GM21723 (cell line): ENCODE measurements at regions not wholly inside any gene's neighbourhood (a gene's known extent, or its start where the extent isn't known, plus 50 kb on each side); places are given as distances from the start of the nearest gene placed in this dataset.

Source experiments
- ATAC-seq: cut with Tn5 transposase; IDR thresholded peaks from one replicate; pipeline ENCODE4 v1.9.1; 2021; ENCODE audit warnings: mild to moderate bottlenecking, moderate library complexity; ENCODE audit not compliant: unreplicated experiment

DNA sequence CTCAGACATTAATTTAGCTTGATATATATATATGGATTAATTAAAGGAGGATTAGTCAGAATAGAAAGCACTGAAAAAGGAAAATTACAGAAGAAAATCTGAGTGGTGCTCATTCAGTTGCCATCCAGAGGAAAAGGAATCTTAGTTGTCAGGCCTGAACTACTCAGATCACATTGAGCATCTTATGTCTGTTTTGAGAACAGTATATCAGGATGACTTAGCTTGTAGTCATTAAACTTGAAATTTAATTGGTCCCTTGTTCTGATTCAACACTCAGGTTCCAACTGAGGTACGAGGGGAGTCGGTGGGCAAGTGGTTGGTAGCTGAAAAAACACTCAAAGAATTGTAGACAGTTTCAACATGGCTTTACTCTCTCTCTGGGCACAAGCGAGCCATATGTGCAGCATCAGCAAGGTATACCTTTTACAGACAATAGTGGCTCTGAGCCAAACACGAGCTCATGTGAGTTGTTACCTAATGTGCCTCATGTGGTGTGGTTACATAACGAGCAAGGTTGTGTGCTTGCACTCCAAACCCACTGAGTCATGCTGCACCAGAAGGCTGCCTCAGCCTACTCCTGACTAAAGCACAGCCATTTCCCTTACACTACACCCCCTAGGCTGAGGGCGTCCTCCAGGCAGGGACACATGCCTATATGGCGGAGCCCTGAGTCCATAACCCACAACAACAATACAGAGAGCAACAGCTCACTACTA lies 73.0 kb upstream of the HMGN3 start:
- ATAC-seq, result no peak

DNA sequence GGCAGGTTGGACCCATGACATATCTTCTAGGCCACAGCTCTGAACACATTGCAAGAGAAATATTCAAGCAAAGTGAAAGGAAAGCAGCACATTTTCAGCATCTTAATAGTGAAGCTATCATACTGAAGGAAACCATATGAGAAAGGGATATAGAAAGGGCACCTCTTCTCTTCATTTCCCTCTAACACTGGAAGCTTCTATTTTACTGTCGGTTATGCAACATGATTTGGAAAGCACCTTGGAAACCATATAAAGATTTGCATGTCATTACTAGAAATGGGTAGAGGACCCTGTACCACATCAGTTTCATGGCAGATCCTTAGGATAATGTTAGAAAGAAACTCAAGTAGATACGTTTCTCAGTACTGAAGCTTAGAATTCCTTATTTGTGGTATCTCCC lies 70.5 kb upstream of the HMGN3 start:
- no peak for ATAC-seq

DNA sequence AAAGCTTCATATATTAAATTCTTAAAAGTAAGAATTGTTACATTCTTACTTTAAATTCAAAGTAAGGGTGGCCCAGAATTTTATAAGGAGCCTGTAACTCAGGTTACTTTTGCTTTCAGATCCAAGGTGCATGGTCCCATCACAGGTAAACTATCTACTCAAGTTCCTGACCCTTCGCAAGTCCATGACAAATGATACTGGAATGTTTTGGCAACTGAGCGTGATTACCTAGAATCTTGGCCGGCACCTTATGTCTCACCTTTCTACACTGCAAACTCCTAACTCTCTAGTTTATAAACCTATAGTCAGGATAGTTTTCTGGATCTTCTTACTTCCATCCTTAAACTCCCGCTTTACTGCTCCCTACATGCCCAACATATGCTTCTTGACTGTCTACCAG lies 67.9 kb upstream of the HMGN3 start:
- ATAC-seq, result no peak

DNA sequence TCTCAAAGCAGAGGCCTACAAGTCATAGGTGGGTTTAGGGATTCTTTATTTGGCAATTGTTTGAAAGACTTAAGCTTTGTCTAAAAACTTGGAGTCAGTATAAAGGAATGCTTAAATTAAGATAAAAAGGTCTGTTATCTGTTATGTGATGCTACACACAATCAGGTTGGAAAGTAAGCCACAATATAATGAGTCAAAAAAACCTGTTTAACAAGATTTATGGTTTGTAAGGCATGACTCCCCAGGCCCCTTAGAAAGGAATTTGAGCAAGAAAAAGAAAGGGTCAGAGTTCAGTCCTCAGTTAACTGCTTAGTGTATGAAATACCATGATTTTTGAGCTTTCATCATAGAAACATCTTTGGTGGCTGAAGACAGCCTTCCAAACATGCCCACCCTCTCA lies 66.8 kb upstream of the HMGN3 start:
- ATAC-seq, result no peak

DNA sequence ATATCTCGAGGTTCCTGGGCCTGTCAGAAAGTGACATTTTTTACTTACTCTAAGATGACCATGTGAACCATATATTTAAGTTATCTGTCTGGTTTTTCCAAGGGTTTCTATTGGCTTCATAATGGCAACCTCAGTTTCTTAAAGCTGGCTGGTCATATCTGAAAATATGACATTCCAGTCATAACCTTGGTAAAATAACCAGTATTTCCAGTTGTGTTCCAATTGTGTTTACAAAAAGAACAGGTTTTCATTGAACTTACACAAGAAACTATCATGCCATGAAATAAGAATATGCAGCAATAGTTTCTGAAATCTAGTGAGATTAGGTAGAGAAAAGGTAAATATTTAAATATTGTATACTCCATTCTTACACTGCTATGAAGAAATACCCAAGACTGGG lies 61.7 kb upstream of the HMGN3 start:
- ATAC-seq, result no peak
